GM06990 (cell line): ENCODE measurements at regions not wholly inside any gene's neighbourhood (a gene's known extent, or its start where the extent isn't known, plus 50 kb on each side); places are given as distances from the start of the nearest gene placed in this dataset.

Source experiments
- DNase-seq: peaks from one replicate; pipeline ENCODE4 v3.0.0-alpha.2; 2011; ENCODE audit not compliant: insufficient read length; ENCODE audit errors: extremely low read depth
- H3K27me3 ChIP-seq: replicated peaks from 2 replicates; pipeline ENCODE4 v1.6.0; 2011; ENCODE audit warnings: low read length; ENCODE audit not compliant: control insufficient read depth, insufficient read depth
- H3K36me3 ChIP-seq: 2 replicates; pipeline ENCODE4 v1.5.1; 2011; ENCODE audit warnings: low read length; ENCODE audit not compliant: control insufficient read depth, insufficient read depth
- H3K4me3 ChIP-seq: replicated peaks from 2 replicates; pipeline ENCODE4 v1.5.1; 2011; ENCODE audit warnings: low read depth, mild to moderate bottlenecking, control low read depth, low read length
- CTCF ChIP-seq: IDR thresholded peaks from 2 replicates; pipeline ENCODE4 v1.5.1; 2011; ENCODE audit warnings: low read length, control low read depth, mild to moderate bottlenecking, inconsistent platforms; ENCODE audit not compliant: insufficient read depth, poor library complexity, severe bottlenecking

DNA sequence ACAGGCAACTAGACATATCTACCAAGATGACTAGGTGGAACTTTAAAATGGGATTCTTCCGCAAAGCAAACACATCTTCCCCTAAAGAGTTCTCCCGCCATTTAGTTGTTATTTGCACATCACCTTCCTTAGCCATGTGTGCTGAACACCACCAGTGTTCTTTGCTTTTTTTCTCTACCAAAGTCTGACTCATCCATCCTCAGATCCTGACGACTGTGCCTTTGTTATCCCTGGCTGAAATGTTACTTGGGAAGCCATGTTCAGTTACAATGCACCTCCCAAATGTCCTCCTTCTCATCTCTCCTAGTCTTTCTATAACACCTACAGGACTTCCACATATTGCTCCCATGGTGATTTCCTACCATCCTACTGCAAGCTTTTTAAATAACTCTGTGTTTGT, 593.5 kb upstream of the ARID1B start:
- TF ChIP-seq CTCF = no peak
- DNase-seq = no peak
- Histone ChIP-seq H3K27me3 (no peaks in the 10 kb centered on the region), H3K36me3 (no peaks in the 10 kb centered on the region), H3K4me3 (no peak overlapping the region)

- Histone ChIP-seq H3K4me3 (no peak overlapping the region), H3K27me3 (no peaks in the 10 kb centered on the region), H3K36me3 (no peaks in the 10 kb centered on the region)
- no peak for DNase-seq
- no peak for TF ChIP-seq CTCF
Observed at GRCh38 chr6:156182356-156182755, 594.8 kb upstream of the ARID1B start.

GRCh38 chr6:156181506-156181905, 595.7 kb upstream of the ARID1B start:
- TF ChIP-seq CTCF = no peak
- H3K4me3 ChIP-seq = no peak overlapping the region
- H3K36me3 ChIP-seq = no peaks in the 10 kb centered on the region
- no peaks in the 10 kb centered on the region for H3K27me3 ChIP-seq
- no peak for DNase-seq

- peak; percentile 20 for TF ChIP-seq CTCF
- no peak overlapping the region for H3K4me3 ChIP-seq
- DNase-seq = no peak
- H3K36me3 ChIP-seq = no peaks in the 10 kb centered on the region
- H3K27me3 ChIP-seq = no peaks in the 10 kb centered on the region; the same call in none of the 2 replicates
Observed at GRCh38 chr6:156175971-156176421, 601.2 kb upstream of the ARID1B start.

DNA sequence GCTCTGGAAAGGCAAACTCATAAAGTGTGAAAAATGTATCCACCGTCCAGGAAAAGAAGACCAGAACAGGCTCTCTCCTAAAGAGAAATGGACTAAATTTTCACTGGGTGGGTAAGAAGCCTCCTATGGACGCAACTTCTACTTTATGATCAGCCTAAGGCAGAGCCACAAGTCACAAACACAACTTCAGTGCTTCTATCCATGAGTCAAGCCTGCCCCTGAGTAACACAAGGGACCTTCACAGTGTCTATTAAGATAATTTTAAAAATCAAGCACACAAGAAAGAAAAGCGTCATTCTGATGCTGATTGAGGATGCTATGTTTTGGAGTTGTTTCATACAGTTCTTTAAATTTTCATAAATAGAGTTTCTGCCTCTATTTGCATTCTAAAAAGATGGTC, 601.7 kb upstream of the ARID1B start:
- H3K36me3 ChIP-seq = no peaks in the 10 kb centered on the region
- H3K27me3 ChIP-seq = no peaks in the 10 kb centered on the region; the same call in none of the 2 replicates
- DNase-seq = no peak
- no peak for TF ChIP-seq CTCF
- H3K4me3 ChIP-seq = no peak overlapping the region
